ENCODE measurements at regions not wholly inside any gene's neighbourhood (a gene's known extent, or its start where the extent isn't known, plus 50 kb on each side); places are given as distances from the start of the nearest gene placed in this dataset.
A peak's percentile ranks its signal among the peaks of the same experiment; 100 is the strongest.
"Not testable (repeated sequence)": the region's sequence is repeated elsewhere in the genome, so short reads cannot be mapped to it uniquely, and the experiment has no call there.

DNA sequence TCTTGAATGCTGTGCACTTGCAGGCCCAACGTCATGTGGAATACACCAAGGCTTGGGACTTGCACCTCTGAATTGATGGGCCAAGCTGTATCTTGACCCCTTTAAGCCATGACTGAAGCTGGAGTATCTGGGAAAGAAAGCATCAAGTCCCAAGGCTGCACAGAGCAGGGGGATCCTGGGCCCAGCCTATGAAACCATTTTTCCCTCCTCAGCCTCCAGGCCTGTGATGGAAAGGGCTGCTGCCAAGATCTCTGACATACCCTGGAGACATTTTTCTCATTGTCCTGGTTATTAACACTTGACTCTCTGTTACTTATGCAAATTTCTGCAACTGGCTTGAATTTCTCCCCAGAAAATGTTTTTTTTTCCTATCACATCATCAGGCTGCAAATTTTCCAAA lies 174.0 kb upstream of the SNX2 start:
- no peak for DNase-seq (ENCODE audit: low read depth, low spot score)

GRCh38 chr5:122602700-122603099 lies 172.2 kb upstream of the SNX2 start:
- DNase-seq (ENCODE audit: low read depth, low spot score): no peak

- no peak for DNase-seq (ENCODE audit: low read depth, low spot score)
These were observed 169.6 kb upstream of the SNX2 start for GRCh38 chr5:122605236-122605635.

DNA sequence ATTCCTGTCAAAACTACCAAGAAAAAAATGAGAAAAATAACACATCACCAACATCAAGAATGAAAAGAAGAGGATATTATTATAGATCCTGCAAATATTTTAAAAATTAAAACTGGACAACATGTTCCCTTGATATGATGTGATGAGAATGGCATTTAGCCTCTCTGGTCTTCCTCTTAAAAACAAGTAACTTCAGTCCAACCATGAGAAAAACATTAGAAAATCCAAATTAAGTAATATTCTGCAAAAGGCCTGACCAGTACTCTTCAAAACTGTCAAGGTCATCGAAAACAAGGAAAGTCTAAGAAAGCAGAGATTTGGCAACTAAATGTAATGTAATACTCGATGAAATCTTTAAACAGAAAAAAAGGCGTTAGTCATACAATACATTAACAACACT lies 167.1 kb upstream of the SNX2 start:
- DNase-seq (ENCODE audit: low read depth, low spot score): no peak

GRCh38 chr5:122608222-122608621 lies 166.7 kb upstream of the SNX2 start:
- DNase-seq (ENCODE audit: low read depth, low spot score): no peak

DNA sequence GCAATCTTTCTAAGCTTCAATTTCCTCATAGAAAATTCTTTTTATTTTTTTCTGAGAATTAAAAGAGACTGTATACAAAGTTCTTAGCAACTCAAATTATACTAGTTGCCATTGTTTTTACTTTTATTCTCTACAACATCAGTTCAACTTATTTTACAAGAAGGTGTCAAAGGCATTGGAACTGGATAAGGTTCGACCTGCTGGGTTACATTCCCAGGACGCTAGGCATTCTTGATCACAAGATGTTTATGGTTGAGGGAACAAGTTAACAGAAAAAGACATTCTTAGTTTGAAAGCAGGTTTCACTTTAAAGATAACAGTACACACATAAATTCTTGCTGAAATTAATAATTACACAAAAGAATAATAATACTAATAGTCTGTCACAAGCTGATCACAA lies 163.5 kb upstream of the SNX2 start:
- peak; percentile 27 for DNase-seq (ENCODE audit: low read depth, low spot score)

- DNase-seq (ENCODE audit: low read depth, low spot score): no peak
These were observed 162.0 kb upstream of the SNX2 start for GRCh38 chr5:122612901-122613300.

DNA sequence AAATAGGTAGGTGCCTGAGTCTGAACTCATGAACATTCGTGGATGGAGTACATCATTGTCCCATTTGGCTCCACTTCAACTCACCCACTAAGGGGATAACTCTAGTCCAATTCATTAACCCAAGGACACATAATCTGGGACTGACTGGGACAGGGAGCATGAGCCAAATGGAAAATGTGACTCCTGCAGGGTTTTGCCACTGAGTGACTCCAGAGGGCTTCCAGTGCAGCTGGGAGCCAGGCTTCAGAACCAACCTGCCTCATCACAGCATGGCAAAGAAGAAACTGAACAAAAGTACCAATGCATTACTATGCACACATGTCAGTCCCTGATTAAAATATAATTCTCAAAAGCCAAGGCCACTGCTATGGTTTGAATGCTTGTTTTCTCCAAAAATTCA lies 159.7 kb upstream of the SNX2 start:
- DNase-seq (ENCODE audit: low read depth, low spot score): no peak

GRCh38 chr5:122615832-122616231 lies 159.0 kb upstream of the SNX2 start:
- no peak for DNase-seq (ENCODE audit: low read depth, low spot score)

DNA sequence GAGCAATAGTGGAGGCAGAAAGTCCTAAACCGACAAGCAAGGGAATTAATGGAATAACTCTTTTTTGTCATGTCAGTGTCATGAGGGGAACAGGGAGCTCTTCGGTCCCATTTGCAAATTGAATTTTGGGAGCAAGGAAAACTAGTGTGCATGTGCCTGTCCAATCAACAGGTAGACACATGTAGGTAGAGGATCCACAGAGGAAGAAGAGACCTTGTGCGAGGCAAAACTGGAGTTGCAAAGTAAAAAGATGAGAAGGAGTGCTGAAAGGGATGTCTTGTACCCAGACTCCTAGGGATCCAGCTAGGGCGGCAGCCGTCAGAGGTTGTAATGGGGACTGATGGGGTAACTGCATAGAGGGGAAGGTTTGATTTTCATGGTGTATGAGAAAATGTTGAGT lies 156.8 kb upstream of the SNX2 start:
- DNase-seq (ENCODE audit: low read depth, low spot score): not testable (repeated sequence)

DNA sequence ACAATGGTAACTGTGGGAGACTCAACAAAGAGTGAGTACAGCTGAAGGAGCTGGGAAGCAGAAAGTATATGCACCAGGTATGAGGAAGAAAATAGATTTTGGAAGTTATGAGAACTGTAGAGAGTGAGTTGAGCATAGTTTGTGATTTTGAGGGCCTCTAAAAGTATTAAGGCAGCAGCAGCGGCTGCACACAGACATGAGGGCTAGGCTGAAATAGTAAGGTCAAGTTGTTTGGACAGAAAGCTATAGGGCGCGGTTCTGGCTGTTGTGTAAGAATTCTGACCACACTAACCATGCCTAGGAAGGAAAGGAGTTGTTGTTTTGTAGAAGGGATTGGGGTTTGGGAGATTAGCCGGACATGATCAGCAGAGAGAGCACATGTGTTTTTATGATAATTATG lies 154.1 kb upstream of the SNX2 start:
- DNase-seq (ENCODE audit: low read depth, low spot score): not testable (repeated sequence)

- DNase-seq (ENCODE audit: low read depth, low spot score): not testable (repeated sequence)
These were observed 146.2 kb upstream of the SNX2 start for GRCh38 chr5:122628714-122629113.

DNA sequence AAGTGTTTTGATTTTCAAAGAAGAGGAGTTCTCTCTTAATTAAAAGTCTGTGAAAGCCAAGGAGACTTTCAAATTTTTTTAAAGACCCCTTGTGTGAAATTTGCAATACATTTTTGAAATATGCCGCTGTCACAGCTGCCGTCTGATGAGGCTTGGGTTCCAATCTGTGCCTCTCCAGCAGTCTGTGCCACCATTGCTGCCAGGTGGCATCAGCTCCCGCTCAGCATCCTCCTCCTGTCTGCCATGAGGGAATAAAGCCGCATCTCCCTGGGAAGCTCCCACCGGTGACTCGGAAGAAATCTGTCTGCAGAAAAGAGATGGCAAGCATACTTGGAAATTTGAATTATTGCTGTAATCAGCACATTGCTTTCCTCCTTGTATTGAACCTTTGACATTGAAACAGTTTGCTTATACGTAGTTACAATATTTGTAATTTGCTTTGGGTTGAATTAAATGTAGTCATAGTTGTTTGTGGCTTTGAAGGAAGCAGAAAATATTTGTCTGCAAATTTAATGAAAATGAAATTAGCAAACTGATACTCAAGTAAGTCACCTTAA lies 145.7 kb upstream of the SNX2 start:
- no peak for DNase-seq (ENCODE audit: low read depth, low spot score)

- no peak for DNase-seq (ENCODE audit: low read depth, low spot score)
These were observed 136.3 kb upstream of the SNX2 start for GRCh38 chr5:122638581-122638980.

GRCh38 chr5:122639033-122639432 lies 135.8 kb upstream of the SNX2 start:
- no peak for DNase-seq (ENCODE audit: low read depth, low spot score)

DNA sequence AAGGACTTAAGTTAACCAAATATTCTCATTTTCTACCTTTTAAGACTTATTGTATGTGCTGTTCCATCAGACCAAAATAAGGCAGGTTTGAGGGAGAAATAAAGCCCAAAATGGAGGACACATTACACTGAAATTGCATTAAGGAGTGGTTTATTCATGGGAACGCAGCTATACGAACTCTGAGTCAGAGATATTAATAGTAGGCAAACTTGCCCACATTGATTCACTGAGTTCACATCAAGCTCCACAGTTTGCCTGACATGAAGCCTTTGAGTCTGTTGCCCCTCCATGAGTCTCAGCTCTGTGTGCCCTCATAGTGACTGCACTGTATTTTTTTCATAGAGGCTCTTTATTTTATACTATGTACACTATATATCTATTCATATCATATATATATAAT lies 135.0 kb upstream of the SNX2 start:
- DNase-seq (ENCODE audit: low read depth, low spot score): no peak

- no peak for DNase-seq (ENCODE audit: low read depth, low spot score)
These were observed 125.8 kb upstream of the SNX2 start for GRCh38 chr5:122649080-122649479.

- peak; percentile 66 for DNase-seq (ENCODE audit: low read depth, low spot score)
These were observed 121.5 kb upstream of the SNX2 start for GRCh38 chr5:122653087-122654017.

DNA sequence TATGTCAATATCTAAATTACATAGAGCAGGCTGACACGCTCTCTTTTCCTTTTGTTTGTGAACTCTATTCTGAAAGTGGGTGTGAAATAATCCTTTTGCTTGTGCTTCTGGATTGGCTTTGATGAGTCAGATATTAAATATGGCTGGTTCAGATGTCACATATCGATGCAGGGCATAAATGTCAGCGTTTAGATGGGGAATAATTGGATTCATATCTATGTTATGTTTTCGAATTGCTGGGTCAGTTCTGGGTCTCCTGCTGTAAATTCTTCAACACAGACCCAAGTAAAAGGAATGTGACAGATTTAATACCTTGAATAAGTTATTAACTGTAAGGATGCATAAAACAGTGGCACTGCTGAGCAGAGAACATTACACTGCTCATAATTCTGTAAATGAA lies 118.7 kb upstream of the SNX2 start:
- DNase-seq (ENCODE audit: low read depth, low spot score): no peak

DNA sequence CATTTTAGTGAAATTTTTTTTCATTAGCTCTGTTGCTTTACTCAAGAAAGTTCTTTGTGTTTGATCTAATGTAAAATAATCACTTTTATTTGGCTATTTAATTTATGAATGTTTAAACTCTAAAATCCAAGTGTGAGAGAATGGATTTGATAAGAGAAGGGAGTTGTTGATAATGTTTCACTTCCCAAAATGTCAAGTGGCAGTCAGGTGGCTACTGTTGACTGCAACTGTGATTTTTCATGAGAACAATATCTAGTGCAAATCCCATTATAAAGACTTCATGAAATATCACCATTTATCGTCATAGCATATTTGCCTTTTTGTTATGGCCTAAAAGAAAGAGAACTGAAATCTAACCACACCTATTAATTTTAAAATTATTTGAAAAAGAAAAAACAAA lies 118.3 kb upstream of the SNX2 start:
- no peak for DNase-seq (ENCODE audit: low read depth, low spot score)

- no peak for DNase-seq (ENCODE audit: low read depth, low spot score)
These were observed 113.2 kb upstream of the SNX2 start for GRCh38 chr5:122661496-122662180.

GRCh38 chr5:122665051-122665450 lies 109.8 kb upstream of the SNX2 start:
- no peak for DNase-seq (ENCODE audit: low read depth, low spot score)

GRCh38 chr5:122668552-122668951 lies 106.3 kb upstream of the SNX2 start:
- DNase-seq (ENCODE audit: low read depth, low spot score): no peak
